ENCODE measurements at regions not wholly inside any gene's neighbourhood (a gene's known extent, or its start where the extent isn't known, plus 50 kb on each side); places are given as distances from the start of the nearest gene placed in this dataset.
"Not testable (repeated sequence)": the region's sequence is repeated elsewhere in the genome, so short reads cannot be mapped to it uniquely, and the experiment has no call there.

DNA sequence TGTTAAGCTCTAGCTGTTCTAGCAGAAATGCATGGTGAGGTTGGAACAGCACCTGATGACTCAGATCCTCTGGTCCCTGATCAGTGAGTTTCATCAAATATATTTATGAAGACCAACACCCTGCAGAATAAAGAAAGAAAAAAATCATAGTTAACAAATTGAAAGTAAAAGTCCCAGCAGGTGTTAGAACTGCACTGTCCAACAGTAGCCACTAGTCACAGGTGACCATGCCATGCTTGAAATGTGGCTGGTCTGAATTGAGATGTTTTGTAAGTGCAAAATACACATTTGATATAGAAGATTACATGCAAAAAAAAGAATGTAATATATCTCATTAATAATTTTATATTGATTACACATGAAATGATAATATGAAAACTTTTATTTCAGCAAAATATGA is 1010.7 kb upstream of the ZEB2 start:
- H3K27me3 Mint-ChIP-seq = no peaks in the 10 kb centered on the region
- no peak overlapping the region for H3K27ac Mint-ChIP-seq
- H3K4me1 Mint-ChIP-seq = no peaks in the 10 kb centered on the region
- H3K9me3 Mint-ChIP-seq = no peaks in the 10 kb centered on the region
- H3K36me3 Mint-ChIP-seq = no peaks in the 10 kb centered on the region
- H3K4me3 Mint-ChIP-seq = no peak overlapping the region

DNA sequence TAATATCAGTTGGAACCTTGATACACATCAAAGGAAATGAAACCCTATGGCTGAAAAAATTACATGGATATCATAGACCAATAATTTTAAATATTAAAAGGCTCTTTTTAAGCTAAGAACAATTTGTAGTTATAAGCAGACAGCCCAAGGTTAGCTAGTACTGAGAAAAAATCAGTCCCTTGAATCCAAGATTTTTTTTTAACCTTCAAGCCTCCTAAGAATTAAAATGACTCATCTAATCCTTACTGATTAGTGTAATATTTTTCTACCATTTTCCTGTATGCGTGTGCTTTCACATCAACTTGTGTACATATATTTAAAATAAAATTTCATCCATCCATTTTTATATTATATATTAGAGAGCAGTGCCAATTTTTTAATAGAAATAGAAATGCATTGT is 1004.9 kb upstream of the ZEB2 start:
- Mint-ChIP-seq H3K27ac (no peak overlapping the region), H3K27me3 (no peaks in the 10 kb centered on the region), H3K9me3 (peaks cover 0 to 3% (median 0%) of the 10 kb centered on the region in 3 donors), H3K36me3 (no peaks in the 10 kb centered on the region), H3K4me1 (peaks cover 0 to 3% (median 2%) of the 10 kb centered on the region in 3 donors), H3K4me3 (no peak overlapping the region)

DNA sequence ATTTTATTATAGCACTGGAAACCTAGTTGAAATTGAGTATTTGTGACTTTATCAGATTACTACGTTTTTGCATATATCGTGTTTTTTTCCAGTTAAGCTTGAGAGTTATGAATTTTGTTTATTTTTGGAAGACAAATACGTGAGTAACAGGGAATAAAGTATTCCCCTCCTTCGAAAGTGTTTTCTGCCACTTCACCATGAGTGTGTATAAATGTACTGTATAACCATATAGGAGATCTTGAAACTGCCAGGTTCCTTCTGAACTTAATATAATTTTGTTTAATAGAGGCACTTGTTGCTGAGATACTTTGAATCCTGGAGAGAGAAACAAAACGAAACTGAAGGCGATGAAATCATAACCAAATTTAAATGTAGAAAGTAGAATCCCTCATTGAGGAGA is 1004.4 kb upstream of the ZEB2 start:
- H3K9me3 Mint-ChIP-seq = peaks cover 0 to 3% (median 0%) of the 10 kb centered on the region in 3 donors
- H3K36me3 Mint-ChIP-seq = no peaks in the 10 kb centered on the region
- no peak overlapping the region for H3K27ac Mint-ChIP-seq
- no peaks in the 10 kb centered on the region for H3K27me3 Mint-ChIP-seq
- peaks cover 0 to 3% (median 2%) of the 10 kb centered on the region in 3 donors for H3K4me1 Mint-ChIP-seq
- H3K4me3 Mint-ChIP-seq = no peak overlapping the region

DNA sequence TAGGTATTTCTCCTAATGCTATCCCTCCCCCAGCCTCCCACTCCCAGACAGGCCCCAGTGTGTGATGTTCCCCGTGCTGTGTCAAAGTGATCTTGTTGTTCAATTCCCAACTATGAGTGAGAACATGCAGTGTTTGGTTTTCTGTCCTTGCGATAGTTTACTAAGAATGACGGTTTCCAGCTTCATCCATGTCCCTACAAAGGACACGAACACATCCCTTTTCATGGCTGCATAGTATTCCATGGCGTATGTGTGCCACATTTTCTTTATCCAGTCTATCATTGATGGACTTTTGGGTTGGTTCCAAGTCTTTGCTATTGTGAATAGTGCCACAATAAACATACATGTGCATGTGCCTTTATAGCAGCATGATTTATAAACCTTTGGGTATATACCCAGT is 999.3 kb upstream of the ZEB2 start:
- not testable (repeated sequence) for H3K9me3 Mint-ChIP-seq, H3K4me3 Mint-ChIP-seq, H3K4me1 Mint-ChIP-seq, H3K27me3 Mint-ChIP-seq, H3K27ac Mint-ChIP-seq, H3K36me3 Mint-ChIP-seq

DNA sequence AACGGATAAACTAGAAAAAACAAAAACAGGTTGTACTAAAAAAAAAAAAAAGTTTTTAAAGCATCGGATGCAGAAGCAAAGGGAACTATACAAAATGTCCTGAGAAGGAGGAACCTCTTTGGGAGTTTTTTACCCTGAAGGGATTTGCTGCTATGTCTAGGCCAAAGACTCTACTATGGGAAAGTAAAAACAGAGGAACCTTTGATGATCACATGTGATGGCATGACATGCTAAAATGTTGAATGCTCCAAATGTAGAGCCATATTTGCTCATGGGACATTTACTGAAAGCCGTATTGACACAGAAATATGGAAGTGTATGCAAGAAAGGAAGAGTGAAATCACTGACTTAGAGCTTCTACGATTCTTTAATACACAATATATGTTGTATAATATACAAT is 992.0 kb upstream of the ZEB2 start:
- no peak overlapping the region for H3K4me3 Mint-ChIP-seq
- H3K27me3 Mint-ChIP-seq = no peaks in the 10 kb centered on the region
- no peak overlapping the region for H3K27ac Mint-ChIP-seq
- no peaks in the 10 kb centered on the region for H3K36me3 Mint-ChIP-seq
- H3K9me3 Mint-ChIP-seq = no peaks in the 10 kb centered on the region
- no peaks in the 10 kb centered on the region for H3K4me1 Mint-ChIP-seq

DNA sequence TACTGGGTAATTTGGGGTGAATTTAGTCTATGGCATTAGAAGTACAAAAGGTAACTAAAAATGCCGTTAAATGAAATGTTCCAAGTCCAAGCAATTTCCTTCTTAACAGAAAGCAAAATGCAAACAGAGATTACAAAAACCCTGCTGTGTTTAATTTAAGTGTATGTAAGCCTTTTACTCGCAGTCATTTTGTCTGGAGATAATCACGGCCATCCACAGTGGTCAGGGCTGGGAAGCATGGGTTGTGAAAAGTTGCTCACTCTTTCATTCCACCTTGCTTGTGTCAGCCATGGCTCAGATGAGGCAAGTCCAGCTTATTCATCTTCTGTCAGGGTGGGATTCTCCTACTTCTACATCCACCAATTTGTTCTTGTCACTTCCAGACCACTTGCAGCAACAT is 983.6 kb upstream of the ZEB2 start:
- H3K4me3 Mint-ChIP-seq = no peak overlapping the region
- H3K36me3 Mint-ChIP-seq = no peaks in the 10 kb centered on the region
- no peak overlapping the region for H3K27ac Mint-ChIP-seq
- peaks cover 0 to 6% (median 0%) of the 10 kb centered on the region in 3 donors for H3K9me3 Mint-ChIP-seq
- no peaks in the 10 kb centered on the region for H3K27me3 Mint-ChIP-seq
- no peaks in the 10 kb centered on the region for H3K4me1 Mint-ChIP-seq

DNA sequence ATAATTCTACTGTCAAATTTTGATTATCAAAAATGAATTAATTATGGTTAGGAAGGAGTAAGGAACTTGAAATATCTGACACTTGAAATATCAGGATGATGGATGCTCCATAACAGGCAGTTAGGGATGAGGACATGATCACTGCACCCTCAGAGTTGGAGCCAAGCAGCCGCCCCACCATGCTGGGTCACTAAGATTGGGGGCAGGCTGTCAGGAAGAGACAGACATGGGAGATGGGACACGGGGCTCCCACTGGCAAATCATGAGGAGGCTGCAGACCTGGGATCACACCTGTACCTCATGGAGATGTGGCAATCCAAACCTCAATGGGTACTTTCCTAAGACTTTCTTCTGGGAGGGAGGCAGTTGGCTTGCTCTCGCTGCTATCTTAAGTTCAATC is 982.0 kb upstream of the ZEB2 start:
- Mint-ChIP-seq H3K27me3 (no peaks in the 10 kb centered on the region), H3K27ac (no peak overlapping the region), H3K4me3 (no peak overlapping the region), H3K9me3 (peaks cover 0 to 6% (median 0%) of the 10 kb centered on the region in 3 donors), H3K36me3 (no peaks in the 10 kb centered on the region), H3K4me1 (no peaks in the 10 kb centered on the region)

DNA sequence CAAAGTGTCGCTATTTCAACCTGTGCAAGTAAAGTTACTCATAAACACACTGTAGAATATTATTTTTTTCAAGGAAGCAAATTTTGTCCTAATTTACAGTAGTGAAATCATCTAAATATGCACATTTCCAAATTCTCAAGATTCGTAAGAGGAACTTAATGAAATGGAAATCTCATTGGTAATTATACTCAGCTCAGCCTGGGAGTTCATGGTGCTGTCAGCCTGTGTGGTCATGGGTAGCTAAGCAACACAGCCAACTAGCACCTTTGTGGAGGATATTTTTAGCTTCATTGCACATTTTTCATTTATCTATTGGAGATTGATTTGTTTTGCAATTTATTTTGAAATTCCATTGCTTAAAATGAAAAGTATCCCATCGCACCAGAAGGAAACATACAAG is 975.7 kb upstream of the ZEB2 start:
- Mint-ChIP-seq H3K4me3 (no peak overlapping the region), H3K27me3 (no peaks in the 10 kb centered on the region), H3K4me1 (no peaks in the 10 kb centered on the region)

DNA sequence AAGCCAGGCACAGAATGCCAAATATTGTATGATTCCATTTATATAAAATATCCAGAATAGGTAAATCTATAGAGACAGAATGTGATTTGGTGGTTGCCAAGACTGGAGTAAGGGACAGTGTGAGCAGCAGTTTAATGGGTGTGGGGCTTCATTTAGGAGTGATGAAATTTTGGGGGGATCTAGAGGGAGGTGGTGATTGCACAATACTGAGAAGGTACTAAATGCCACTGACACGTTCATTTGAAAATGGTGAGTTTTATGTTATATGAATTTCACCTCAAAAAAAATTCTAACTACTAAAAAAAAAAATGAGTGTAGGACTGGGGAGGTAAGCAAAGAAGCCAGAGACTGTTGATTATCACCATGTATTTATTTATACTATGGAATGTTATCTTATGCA is 974.5 kb upstream of the ZEB2 start:
- peaks cover 3% of the 10 kb centered on the region for H3K36me3 Mint-ChIP-seq
- no peaks in the 10 kb centered on the region for H3K27me3 Mint-ChIP-seq
- H3K4me1 Mint-ChIP-seq = no peaks in the 10 kb centered on the region
- H3K4me3 Mint-ChIP-seq = no peak overlapping the region
- H3K9me3 Mint-ChIP-seq = peaks cover 0 to 5% (median 3%) of the 10 kb centered on the region in 3 donors
- no peak overlapping the region for H3K27ac Mint-ChIP-seq

More for the DNA sequence above, 975.7 kb upstream of the ZEB2 start:
- peaks cover 0 to 5% (median 3%) of the 10 kb centered on the region in 3 donors for H3K9me3 Mint-ChIP-seq
- H3K27ac Mint-ChIP-seq = no peak overlapping the region
- H3K36me3 Mint-ChIP-seq = peaks cover 3% of the 10 kb centered on the region

DNA sequence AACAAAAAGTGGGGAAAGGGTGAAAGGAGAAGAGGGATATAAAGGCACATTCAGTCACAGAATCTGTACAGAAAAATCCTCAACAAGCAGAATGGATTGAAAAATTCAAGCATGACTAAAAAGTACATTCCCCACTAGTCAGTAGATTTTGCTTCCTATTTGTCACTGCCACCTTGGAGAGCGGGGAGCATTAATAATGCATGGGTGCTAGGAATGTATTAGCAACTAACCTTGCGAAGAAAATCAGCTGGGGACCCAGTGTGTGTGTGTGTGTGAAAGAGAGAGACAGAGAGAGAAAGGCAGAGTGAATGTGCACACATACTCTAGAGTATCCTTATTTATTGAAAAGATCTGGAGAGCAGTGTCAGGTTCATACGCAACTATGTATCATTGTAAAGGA is 968.7 kb upstream of the ZEB2 start:
- no peaks in the 10 kb centered on the region for H3K27me3 Mint-ChIP-seq
- H3K9me3 Mint-ChIP-seq = peaks cover 0 to 5% (median 3%) of the 10 kb centered on the region in 3 donors

DNA sequence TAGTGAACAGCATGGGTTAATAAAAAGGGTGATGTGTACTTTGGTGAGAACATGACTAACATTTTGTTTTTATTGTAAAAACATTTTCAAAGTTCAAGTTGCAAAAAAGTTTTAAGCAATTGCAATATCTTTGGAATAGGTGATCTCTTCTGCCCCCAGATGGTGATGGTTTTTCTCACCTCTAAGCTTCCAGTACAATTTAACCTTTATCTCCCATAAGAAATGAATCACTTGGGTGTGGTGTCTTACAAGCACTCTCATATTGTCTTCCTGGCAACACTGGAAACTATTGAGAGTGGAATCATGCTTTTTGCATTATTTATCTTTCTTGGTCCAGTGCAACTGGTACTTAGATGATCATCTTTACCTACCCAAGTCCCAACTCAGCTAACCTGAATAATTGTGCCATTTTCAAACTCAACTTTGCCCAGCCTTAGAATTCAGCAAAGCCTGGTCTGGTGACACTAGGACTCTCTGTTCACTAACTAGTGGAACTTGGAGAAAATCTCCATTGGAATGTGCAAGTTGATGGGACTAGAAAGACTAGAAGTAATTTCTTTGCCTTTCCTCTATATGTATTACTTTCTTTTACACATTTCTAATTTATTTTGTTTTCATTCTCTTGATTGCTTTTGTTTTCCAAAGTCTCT is 964.7 kb upstream of the ZEB2 start:
- H3K9me3 Mint-ChIP-seq = no peaks in the 10 kb centered on the region
- H3K4me1 Mint-ChIP-seq = no peaks in the 10 kb centered on the region
- no peaks in the 10 kb centered on the region for H3K27me3 Mint-ChIP-seq
- H3K4me3 Mint-ChIP-seq = no peak overlapping the region
- H3K27ac Mint-ChIP-seq = no peak overlapping the region
- H3K36me3 Mint-ChIP-seq = peaks cover 3% of the 10 kb centered on the region

More for the DNA sequence above, 968.7 kb upstream of the ZEB2 start:
- Mint-ChIP-seq H3K27ac (no peak overlapping the region), H3K4me1 (no peaks in the 10 kb centered on the region), H3K36me3 (peaks cover 3% of the 10 kb centered on the region), H3K4me3 (no peak overlapping the region)

DNA sequence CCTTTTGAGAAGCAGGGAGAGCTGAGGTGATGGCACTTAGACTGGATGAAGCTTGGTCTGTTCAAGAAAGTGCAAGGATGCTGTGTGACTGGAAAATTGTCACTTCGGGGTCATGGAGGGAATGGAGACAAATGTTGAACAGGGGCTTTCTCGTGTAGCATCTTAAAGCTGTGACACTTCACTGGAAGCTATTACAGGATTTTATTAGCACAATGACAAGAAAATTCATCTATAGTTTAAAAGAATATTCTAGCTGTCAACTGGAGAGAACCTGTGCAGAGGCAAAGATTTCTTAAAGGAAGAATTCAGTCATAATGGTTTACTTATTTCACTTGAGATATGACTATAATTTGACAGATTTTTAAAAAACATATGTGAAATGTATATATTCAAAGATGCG is 963.9 kb upstream of the ZEB2 start:
- H3K27me3 Mint-ChIP-seq = no peaks in the 10 kb centered on the region
- peaks cover 7% of the 10 kb centered on the region for H3K36me3 Mint-ChIP-seq
- H3K27ac Mint-ChIP-seq = no peak overlapping the region
- no peaks in the 10 kb centered on the region for H3K9me3 Mint-ChIP-seq
- no peaks in the 10 kb centered on the region for H3K4me1 Mint-ChIP-seq
- H3K4me3 Mint-ChIP-seq = no peak overlapping the region

DNA sequence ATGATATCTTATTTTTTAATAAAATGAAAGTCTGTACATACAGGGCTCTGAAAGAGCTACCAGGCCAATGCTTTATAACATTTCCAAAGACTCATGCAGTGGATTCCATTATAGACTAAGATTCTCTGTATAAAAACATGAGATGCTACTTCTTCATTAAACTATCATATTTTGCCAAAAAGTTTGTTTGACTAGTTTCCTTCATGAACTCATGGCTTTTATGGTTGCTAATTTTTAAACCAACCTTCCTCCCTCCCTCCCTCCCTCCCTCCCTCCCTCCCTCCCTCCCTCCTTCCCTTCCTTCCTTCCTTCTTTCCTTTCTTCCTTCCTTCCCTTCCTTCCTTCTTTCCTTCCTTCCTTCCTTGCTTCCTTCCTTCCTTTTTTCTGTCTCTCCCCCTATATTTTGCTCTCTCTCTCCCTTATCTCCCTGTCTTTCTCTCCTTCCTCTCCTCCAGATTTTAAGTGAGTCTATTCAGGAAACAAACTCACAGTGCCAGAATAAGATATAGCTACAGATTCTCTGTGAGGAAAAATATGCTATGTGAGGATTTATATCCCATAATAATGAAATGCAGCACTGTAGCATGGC is 961.5 kb upstream of the ZEB2 start:
- peaks cover 7% of the 10 kb centered on the region for H3K36me3 Mint-ChIP-seq
- no peaks in the 10 kb centered on the region for H3K27me3 Mint-ChIP-seq
- no peaks in the 10 kb centered on the region for H3K4me1 Mint-ChIP-seq
- H3K9me3 Mint-ChIP-seq = no peaks in the 10 kb centered on the region
- no peak overlapping the region for H3K4me3 Mint-ChIP-seq
- no peak overlapping the region for H3K27ac Mint-ChIP-seq

DNA sequence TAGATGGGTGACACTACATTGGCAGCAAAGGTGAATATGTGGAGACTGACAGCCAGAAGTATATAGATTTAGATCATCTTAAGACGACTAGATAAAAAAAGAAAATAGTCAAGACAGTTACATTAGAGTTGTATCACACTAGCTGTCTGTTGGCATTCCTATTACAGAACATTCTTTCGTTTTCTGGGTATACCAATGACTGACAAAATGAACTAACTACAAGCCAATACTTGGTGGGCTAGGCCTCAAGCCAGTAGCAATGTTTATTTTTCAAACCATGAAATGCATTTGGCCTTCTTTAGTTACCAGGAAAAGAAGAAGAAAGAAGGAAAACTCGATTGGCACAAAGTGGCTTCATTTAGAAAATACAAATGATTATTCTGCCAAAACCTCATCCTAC is 944.9 kb upstream of the ZEB2 start:
- no peak overlapping the region for H3K4me3 Mint-ChIP-seq
- H3K27me3 Mint-ChIP-seq = no peaks in the 10 kb centered on the region
- H3K36me3 Mint-ChIP-seq = no peaks in the 10 kb centered on the region
- no peaks in the 10 kb centered on the region for H3K4me1 Mint-ChIP-seq
- H3K27ac Mint-ChIP-seq = no peak overlapping the region
- H3K9me3 Mint-ChIP-seq = no peaks in the 10 kb centered on the region

DNA sequence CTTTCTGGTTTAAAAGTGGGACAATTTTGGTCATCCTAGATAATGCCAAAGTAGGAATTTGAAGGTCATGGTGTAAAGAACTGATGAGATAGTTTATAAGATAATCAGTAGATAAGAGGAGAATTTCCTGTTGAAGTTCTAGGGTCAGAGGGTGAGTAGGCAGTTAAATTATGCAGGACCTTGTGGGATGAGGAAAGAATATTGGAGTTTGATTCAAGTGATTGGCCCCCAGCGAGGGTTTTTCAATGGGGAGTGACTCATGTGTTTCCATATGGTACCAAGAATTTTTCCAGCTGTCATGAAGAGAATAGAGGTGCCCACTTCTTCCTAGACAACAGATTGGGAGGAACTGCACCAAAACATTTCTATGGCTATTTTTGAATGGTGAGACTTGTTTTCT is 940.2 kb upstream of the ZEB2 start:
- no peak overlapping the region for H3K4me3 Mint-ChIP-seq
- no peaks in the 10 kb centered on the region for H3K36me3 Mint-ChIP-seq
- no peak overlapping the region for H3K27ac Mint-ChIP-seq
- peaks cover 0 to 2% (median 0%) of the 10 kb centered on the region in 3 donors for H3K9me3 Mint-ChIP-seq
- no peaks in the 10 kb centered on the region for H3K4me1 Mint-ChIP-seq
- no peaks in the 10 kb centered on the region for H3K27me3 Mint-ChIP-seq

DNA sequence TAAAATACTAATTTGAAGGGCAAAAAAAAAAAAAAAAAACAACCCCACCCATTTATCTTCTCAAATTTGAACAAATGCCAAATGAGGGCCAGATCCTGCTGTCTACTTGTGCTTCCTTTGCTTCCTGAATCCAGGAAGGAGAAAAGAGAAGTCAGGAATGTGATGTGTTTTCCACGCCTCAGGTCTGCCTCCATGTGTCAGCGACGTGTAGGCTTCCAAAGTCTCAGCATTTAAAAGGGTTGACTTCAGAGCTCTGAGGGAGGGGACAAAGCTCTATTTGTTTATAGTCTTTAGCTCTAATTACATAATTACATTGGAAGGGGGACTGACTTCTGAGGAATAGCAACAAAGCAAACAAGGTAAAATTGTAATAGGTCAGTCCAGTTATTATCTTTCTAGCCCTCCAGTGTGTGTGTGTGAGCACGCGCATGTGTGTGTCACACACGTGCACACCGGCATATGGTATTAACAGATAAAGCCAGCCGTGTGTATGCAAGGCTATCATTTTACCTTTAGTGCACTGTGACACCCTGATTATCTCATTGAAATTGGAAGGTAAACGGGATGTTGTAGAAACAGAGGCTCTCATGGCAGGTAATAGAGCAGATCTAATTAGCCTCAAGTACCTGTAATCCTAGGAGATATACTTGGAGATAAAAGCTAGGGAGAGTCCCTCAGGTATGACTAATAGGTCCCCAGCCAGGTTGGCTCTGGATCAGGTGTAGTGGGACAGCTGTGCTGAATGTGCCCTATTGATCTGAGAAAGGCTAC is 911.4 kb upstream of the ZEB2 start:
- Mint-ChIP-seq H3K36me3 (no peaks in the 10 kb centered on the region), H3K9me3 (peaks cover 0 to 2% (median 0%) of the 10 kb centered on the region in 3 donors), H3K4me3 (no peak overlapping the region), H3K4me1 (no peaks in the 10 kb centered on the region), H3K27me3 (no peaks in the 10 kb centered on the region), H3K27ac (no peak overlapping the region)
